Upper lobe of left lung (tissue), 4 donors: ENCODE measurements at regions not wholly inside any gene's neighbourhood (a gene's known extent, or its start where the extent isn't known, plus 50 kb on each side); places are given as distances from the start of the nearest gene placed in this dataset.

Experiments used
- EP300 ChIP-seq, 4 donors: sonication (generic); formaldehyde crosslinking; IDR thresholded peaks; one replicate each; pipeline ENCODE4 v1.5.1; 2017; ENCODE audit warnings: antibody characterized with exemption in 4 of 4, control low read depth in 2 of 4
- POLR2A ChIP-seq, 4 donors: fragments of 450-650 bp; IDR thresholded peaks; one replicate each; pipeline ENCODE4 v1.5.1; 2016 to 2017; ENCODE audit warnings: antibody characterized with exemption in 4 of 4, mild to moderate bottlenecking in 2 of 4
- POLR2AphosphoS5 ChIP-seq, 2 donors: sonication (generic); formaldehyde crosslinking; IDR thresholded peaks; one replicate each; pipeline ENCODE4 v1.5.1; 2017; ENCODE audit warnings: antibody characterized with exemption in 2 of 2
- TF ChIP-seq, protein P1 (sequence below), 6 experiments: fragments of 450-650 bp in 4 of 6; fragments of 200-600 bp in 2 of 6; sonication (generic) in 2 of 6; IDR thresholded peaks; one replicate each; pipeline ENCODE4 v1.5.1; 2016 to 2019; ENCODE audit warnings: antibody characterized with exemption in 6 of 6

DNA sequence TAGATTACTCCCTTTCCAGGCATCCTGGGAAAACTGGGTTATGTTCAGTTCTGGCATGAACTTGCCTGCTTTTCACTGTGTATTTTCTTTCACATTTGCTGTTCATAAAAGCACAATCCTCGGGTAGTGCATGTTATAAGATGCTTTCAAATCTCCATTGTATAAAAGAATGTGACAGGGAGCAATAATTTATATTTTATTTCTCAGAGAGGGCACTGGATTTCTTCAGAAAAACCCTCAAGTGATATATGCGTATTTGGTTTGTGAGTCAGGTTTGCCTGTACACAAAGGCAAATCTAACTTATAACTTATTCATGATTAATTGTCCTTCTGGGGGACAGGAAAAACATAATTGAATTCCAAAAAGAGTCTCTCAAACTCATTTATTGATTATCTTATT, 440.7 kb upstream of the MMADHC start:
- TF ChIP-seq, protein P1, sequence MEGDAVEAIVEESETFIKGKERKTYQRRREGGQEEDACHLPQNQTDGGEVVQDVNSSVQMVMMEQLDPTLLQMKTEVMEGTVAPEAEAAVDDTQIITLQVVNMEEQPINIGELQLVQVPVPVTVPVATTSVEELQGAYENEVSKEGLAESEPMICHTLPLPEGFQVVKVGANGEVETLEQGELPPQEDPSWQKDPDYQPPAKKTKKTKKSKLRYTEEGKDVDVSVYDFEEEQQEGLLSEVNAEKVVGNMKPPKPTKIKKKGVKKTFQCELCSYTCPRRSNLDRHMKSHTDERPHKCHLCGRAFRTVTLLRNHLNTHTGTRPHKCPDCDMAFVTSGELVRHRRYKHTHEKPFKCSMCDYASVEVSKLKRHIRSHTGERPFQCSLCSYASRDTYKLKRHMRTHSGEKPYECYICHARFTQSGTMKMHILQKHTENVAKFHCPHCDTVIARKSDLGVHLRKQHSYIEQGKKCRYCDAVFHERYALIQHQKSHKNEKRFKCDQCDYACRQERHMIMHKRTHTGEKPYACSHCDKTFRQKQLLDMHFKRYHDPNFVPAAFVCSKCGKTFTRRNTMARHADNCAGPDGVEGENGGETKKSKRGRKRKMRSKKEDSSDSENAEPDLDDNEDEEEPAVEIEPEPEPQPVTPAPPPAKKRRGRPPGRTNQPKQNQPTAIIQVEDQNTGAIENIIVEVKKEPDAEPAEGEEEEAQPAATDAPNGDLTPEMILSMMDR (IDR thresholded peaks at IDR 0.05): no peak
- no peak for TF ChIP-seq EP300 (IDR thresholded peaks at IDR 0.05)
- no peak for TF ChIP-seq POLR2A (IDR thresholded peaks at IDR 0.05)
- no peak for TF ChIP-seq POLR2AphosphoS5 (IDR thresholded peaks at IDR 0.05)
